Right lobe of liver (tissue), 4 donors: ENCODE measurements at regions not wholly inside any gene's neighbourhood (a gene's known extent, or its start where the extent isn't known, plus 50 kb on each side); places are given as distances from the start of the nearest gene placed in this dataset.

Source experiments
- POLR2A ChIP-seq: fragments of 450-650 bp; IDR thresholded peaks from one replicate; pipeline ENCODE4 v1.6.1; 2017; ENCODE audit warnings: antibody characterized with exemption, mild to moderate bottlenecking
- TF ChIP-seq, protein P1 (sequence below), 4 donors: fragments of 200-600 bp in 3 of 4; fragments of 450-650 bp in 1 of 4; IDR thresholded peaks; one replicate each; pipeline versions ENCODE4 v1.5.1 to v1.8.0; 2016 to 2022; ENCODE audit warnings: antibody characterized with exemption in 4 of 4, mild to moderate bottlenecking in 2 of 4
- donor health status: DM: no; HTN: no; CAD: no.
- donor health status: DM: no; HTN: no; CAD: no.
- donor health status: DM: no; HTN: yes; CAD: no.

DNA sequence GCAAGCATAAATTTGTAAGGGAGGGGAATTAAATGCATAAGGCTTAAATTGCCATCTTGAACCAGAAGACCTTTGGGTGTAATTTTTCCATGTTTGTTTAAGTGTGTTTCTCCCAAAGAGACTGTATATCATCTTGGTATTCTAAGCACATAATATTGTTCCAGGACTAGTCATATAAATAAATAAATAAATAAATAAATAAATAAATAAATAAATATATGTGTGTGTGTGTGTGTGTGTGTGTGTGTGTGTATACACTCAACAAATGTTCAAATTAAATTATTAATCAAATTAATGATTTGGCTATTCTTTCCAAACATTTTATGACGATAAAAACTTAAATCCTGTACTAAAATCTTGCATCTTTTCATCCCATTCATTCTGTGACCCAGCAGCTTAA lies 867.8 kb upstream of the KLHL29 start:
- TF ChIP-seq POLR2A, result no peak
- TF ChIP-seq, protein P1, sequence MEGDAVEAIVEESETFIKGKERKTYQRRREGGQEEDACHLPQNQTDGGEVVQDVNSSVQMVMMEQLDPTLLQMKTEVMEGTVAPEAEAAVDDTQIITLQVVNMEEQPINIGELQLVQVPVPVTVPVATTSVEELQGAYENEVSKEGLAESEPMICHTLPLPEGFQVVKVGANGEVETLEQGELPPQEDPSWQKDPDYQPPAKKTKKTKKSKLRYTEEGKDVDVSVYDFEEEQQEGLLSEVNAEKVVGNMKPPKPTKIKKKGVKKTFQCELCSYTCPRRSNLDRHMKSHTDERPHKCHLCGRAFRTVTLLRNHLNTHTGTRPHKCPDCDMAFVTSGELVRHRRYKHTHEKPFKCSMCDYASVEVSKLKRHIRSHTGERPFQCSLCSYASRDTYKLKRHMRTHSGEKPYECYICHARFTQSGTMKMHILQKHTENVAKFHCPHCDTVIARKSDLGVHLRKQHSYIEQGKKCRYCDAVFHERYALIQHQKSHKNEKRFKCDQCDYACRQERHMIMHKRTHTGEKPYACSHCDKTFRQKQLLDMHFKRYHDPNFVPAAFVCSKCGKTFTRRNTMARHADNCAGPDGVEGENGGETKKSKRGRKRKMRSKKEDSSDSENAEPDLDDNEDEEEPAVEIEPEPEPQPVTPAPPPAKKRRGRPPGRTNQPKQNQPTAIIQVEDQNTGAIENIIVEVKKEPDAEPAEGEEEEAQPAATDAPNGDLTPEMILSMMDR (IDR thresholded peaks at IDR 0.05), result no peak
